ENCODE measurements at regions not wholly inside any gene's neighbourhood (a gene's known extent, or its start where the extent isn't known, plus 50 kb on each side); places are given as distances from the start of the nearest gene placed in this dataset.

- TF ChIP-seq, protein P1, sequence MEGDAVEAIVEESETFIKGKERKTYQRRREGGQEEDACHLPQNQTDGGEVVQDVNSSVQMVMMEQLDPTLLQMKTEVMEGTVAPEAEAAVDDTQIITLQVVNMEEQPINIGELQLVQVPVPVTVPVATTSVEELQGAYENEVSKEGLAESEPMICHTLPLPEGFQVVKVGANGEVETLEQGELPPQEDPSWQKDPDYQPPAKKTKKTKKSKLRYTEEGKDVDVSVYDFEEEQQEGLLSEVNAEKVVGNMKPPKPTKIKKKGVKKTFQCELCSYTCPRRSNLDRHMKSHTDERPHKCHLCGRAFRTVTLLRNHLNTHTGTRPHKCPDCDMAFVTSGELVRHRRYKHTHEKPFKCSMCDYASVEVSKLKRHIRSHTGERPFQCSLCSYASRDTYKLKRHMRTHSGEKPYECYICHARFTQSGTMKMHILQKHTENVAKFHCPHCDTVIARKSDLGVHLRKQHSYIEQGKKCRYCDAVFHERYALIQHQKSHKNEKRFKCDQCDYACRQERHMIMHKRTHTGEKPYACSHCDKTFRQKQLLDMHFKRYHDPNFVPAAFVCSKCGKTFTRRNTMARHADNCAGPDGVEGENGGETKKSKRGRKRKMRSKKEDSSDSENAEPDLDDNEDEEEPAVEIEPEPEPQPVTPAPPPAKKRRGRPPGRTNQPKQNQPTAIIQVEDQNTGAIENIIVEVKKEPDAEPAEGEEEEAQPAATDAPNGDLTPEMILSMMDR (IDR thresholded peaks at IDR 0.05; ENCODE audit: low read depth, low read length, poor library complexity, severe bottlenecking): no peak
- TF ChIP-seq EZH2phosphoT487 (IDR thresholded peaks at IDR 0.05; ENCODE audit: borderline replicate concordance, low read length): no peak
These were observed 898.9 kb downstream of the TAF11L14 start for GRCh38 chr5:18533137-18533536.
